ENCODE measurements at regions not wholly inside any gene's neighbourhood (a gene's known extent, or its start where the extent isn't known, plus 50 kb on each side); places are given as distances from the start of the nearest gene placed in this dataset.

GRCh38 chr1:58946390-58946789 lies 162.5 kb upstream of the JUN start:
- TF ChIP-seq CTCF (IDR thresholded peaks at IDR 0.05) (no peak), POLR2AphosphoS5 (IDR thresholded peaks at IDR 0.05; ENCODE audit: low read depth, low read length) (no peak), REST (IDR thresholded peaks at IDR 0.05; ENCODE audit: insufficient read depth in 1 of 2, low read depth in 2 of 2, low read length in 1 of 2) (no peak), TCF7L2 (IDR thresholded peaks at IDR 0.05; ENCODE audit: low read depth, low read length) (no peak), SIN3A (IDR thresholded peaks at IDR 0.05; ENCODE audit: borderline replicate concordance, insufficient read depth, low read depth, low read length) (no peak)
